Gastroesophageal sphincter (tissue), 4 donors: ENCODE measurements at regions not wholly inside any gene's neighbourhood (a gene's known extent, or its start where the extent isn't known, plus 50 kb on each side); places are given as distances from the start of the nearest gene placed in this dataset.

ENCODE experiments used
- ATAC-seq: fragments of 150-250 bp; one replicate; pipeline ENCODE4 v1.9.1; 2016; ENCODE audit warnings: mild to moderate bottlenecking, moderate library complexity
- H3K27ac ChIP-seq, 4 donors: fragments of 200-600 bp; sonication (generic) in 3 of 4; 1 replicate in 3 of 4; 2 replicates in 1 of 4; pipeline ENCODE4 v1.5.1; 2016 to 2019
- H3K27me3 ChIP-seq: fragments of 200-600 bp; sonication (generic); one replicate; pipeline ENCODE4 v1.5.1; 2019
- H3K36me3 ChIP-seq, 2 donors: fragments of 200-600 bp; sonication (generic); one replicate each; pipeline ENCODE4 v1.5.1; 2019; ENCODE audit warnings: control low read depth in 1 of 2
- H3K4me1 ChIP-seq, 3 donors: fragments of 200-600 bp; sonication (generic); 1 replicate in 2 of 3; 2 replicates in 1 of 3; pipeline ENCODE4 v1.5.1; 2016 to 2019; ENCODE audit warnings: control low read depth in 2 of 3
- H3K4me3 ChIP-seq, 2 donors: fragments of 200-600 bp; sonication (generic); one replicate each; pipeline ENCODE4 v1.5.1; 2019; ENCODE audit warnings: mild to moderate bottlenecking in 1 of 2, moderate library complexity in 1 of 2
- H3K9me3 ChIP-seq, 3 donors: fragments of 200-600 bp; sonication (generic); one replicate each; pipeline ENCODE4 v1.5.1; 2017 to 2019; ENCODE audit warnings: control low read depth in 2 of 3
- EP300 ChIP-seq: sonication (generic); formaldehyde crosslinking; IDR thresholded peaks from one replicate; pipeline ENCODE4 v1.6.1; 2017; ENCODE audit warnings: antibody characterized with exemption, mild to moderate bottlenecking
- POLR2A ChIP-seq, 2 donors: fragments of 450-650 bp; IDR thresholded peaks; one replicate each; pipeline ENCODE4 v1.6.1; 2017; ENCODE audit warnings: antibody characterized with exemption in 2 of 2, mild to moderate bottlenecking in 2 of 2, moderate library complexity in 1 of 2
- POLR2AphosphoS5 ChIP-seq: sonication (generic); formaldehyde crosslinking; IDR thresholded peaks from one replicate; pipeline ENCODE4 v1.6.1; 2017; ENCODE audit warnings: antibody characterized with exemption
- WGBS, 2 donors: methylation state at CpG; one replicate each; pipeline ENCODE4 v1.1.5; 2018; ENCODE audit warnings: low coverage in 1 of 2; 5-methylcytosine and 5-hydroxymethylcytosine counted together
- TF ChIP-seq, protein P1 (sequence below), 4 experiments: fragments of 200-600 bp in 2 of 4; fragments of 450-650 bp in 2 of 4; sonication (generic) in 1 of 4; IDR thresholded peaks; one replicate each; pipeline ENCODE4 v1.5.1; 2017 to 2019; ENCODE audit warnings: antibody characterized with exemption in 4 of 4, mild to moderate bottlenecking in 2 of 4, moderate library complexity in 2 of 4

DNA sequence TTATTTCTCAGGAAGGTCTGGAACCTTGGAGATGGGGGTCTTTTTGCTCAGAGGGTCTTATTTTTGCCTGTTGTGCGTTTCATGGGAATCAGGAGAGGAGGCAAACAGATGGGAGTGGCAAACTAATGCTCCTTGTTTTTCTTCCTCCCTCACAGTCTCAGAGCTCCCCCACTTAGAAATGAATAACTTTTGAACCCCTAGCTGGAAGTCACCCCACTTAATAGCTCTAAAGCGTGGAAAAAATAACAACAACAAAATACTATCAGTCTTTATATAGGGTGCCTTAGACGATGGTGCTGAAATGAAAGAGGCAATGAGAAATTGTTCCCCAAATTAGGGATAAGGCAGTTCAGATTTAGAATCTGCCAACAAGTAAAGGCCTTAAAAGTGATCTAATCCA is 76.8 kb upstream of the BDNF start:
- H3K4me1 ChIP-seq = no peaks in the 10 kb centered on the region
- TF ChIP-seq, protein P1, sequence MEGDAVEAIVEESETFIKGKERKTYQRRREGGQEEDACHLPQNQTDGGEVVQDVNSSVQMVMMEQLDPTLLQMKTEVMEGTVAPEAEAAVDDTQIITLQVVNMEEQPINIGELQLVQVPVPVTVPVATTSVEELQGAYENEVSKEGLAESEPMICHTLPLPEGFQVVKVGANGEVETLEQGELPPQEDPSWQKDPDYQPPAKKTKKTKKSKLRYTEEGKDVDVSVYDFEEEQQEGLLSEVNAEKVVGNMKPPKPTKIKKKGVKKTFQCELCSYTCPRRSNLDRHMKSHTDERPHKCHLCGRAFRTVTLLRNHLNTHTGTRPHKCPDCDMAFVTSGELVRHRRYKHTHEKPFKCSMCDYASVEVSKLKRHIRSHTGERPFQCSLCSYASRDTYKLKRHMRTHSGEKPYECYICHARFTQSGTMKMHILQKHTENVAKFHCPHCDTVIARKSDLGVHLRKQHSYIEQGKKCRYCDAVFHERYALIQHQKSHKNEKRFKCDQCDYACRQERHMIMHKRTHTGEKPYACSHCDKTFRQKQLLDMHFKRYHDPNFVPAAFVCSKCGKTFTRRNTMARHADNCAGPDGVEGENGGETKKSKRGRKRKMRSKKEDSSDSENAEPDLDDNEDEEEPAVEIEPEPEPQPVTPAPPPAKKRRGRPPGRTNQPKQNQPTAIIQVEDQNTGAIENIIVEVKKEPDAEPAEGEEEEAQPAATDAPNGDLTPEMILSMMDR (IDR thresholded peaks at IDR 0.05) = no peak
- TF ChIP-seq EP300 = no peak
- no peak for TF ChIP-seq POLR2A (IDR thresholded peaks at IDR 0.05)
- no peak for TF ChIP-seq POLR2AphosphoS5
- no peak overlapping the region for H3K27ac ChIP-seq
- no peaks in the 10 kb centered on the region for H3K9me3 ChIP-seq
- H3K36me3 ChIP-seq = no peaks in the 10 kb centered on the region
- no peak for ATAC-seq
- no peak overlapping the region for H3K4me3 ChIP-seq
- H3K27me3 ChIP-seq = no peaks in the 10 kb centered on the region
- 64 to 75% methylated on average over 1 to 3 of the region's 3 CpGs for WGBS, 2 donors

DNA sequence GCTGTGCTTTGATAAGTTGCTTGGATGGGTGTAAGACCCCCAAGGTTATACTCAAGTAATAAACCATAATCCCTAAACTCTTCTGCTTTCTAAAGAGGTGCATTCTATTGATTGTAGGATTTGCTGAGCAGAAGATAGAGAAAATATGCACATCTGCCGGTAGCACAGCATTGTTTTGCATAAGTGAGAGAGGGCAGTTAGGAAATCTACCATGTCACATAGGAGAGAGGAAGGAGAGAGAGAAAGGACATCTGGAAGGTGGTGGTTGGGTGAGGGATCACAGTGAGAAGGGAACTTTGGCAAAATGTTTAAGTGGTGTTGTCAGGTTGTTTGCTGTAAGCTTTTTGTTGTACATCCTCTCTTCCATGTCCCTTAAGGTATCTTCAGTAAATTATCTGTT is 73.6 kb upstream of the BDNF start:
- 29 to 44% methylated on average over 1 of the region's 1 CpG for WGBS, 2 donors
- no peak overlapping the region for H3K27ac ChIP-seq
- H3K4me1 ChIP-seq = no peaks in the 10 kb centered on the region
- ATAC-seq = no peak
- no peaks in the 10 kb centered on the region for H3K36me3 ChIP-seq
- TF ChIP-seq POLR2AphosphoS5 (no peak), POLR2A (IDR thresholded peaks at IDR 0.05) (no peak), EP300 (no peak)
- TF ChIP-seq, protein P1 (IDR thresholded peaks at IDR 0.05) = no peak
- H3K9me3 ChIP-seq = no peaks in the 10 kb centered on the region
- peaks cover 5% of the 10 kb centered on the region for H3K27me3 ChIP-seq
- no peak overlapping the region for H3K4me3 ChIP-seq

DNA sequence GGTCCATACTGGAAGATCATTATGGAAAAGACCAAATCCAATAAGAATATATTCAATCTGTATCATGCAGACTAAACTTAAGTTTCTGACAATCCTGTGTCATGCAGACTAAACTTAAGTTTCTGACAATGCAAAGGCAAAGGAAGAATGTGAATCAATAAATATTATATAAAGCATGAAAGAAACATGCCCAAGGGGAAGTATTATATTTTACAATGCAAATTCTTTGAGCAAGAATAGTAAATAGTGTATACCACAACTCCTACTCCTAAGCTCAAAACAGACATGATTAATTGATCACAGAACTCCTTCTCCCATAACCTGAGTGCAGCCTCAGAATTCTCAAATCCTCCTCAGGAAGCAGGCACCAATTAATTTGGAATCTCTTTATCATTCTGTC is 71.3 kb upstream of the BDNF start:
- no peak for ATAC-seq
- Histone ChIP-seq H3K4me1 (no peaks in the 10 kb centered on the region), H3K36me3 (no peaks in the 10 kb centered on the region), H3K27me3 (peaks cover 5% of the 10 kb centered on the region), H3K27ac (no peak overlapping the region), H3K9me3 (no peaks in the 10 kb centered on the region), H3K4me3 (no peak overlapping the region)
- TF ChIP-seq POLR2A (IDR thresholded peaks at IDR 0.05) = no peak
- TF ChIP-seq POLR2AphosphoS5 = no peak
- TF ChIP-seq, protein P1 (IDR thresholded peaks at IDR 0.05) = no peak
- no peak for TF ChIP-seq EP300

DNA sequence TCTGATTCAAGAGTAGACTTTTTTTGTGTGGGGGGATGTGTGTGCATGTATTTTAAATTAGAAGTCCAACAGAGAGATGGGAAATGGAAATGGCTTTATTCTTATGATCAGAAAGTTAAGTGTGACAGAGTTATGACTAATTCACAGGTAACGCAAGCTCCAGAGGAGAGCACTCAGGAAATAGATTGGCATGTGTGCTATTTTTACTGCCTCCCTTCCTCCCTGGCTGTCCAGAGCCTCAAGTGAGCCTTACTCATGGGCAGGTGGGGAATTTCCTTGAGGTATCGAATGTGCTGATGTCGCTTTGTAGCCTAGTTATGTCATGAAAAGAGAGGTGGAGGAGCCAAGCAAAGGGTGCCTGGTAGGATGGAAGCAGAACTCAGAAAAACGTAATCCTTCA is 70.3 kb upstream of the BDNF start:
- Histone ChIP-seq H3K4me1 (no peaks in the 10 kb centered on the region), H3K27ac (no peak overlapping the region), H3K9me3 (no peaks in the 10 kb centered on the region), H3K27me3 (peaks cover 5% of the 10 kb centered on the region), H3K36me3 (no peaks in the 10 kb centered on the region), H3K4me3 (no peak overlapping the region)
- no peak for TF ChIP-seq POLR2A (IDR thresholded peaks at IDR 0.05)
- no peak for ATAC-seq
- 74 to 83% methylated on average over 3 to 4 of the region's 4 CpGs for WGBS, 2 donors

DNA sequence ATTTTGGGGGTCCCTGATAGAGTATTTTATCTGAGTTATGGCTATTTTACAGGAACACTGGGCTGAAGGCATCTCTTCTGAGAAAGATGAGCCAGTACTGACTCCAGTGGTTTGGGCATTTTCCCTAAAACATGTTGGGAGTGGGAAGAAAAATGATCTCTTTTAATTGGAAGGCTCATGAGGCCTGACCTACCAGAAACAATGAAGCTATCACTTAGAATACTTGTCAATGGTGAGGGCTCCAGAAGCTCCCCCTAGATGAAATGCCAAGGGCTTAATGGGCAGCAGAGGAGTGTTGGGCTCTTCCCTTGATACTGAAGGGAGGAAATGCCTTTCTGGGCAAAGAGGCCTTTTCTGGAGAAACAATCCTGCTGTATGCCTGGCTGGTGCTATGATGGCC is 63.5 kb upstream of the BDNF start:
- ATAC-seq = no peak
- Histone ChIP-seq H3K27ac (no peak overlapping the region), H3K4me1 (no peaks in the 10 kb centered on the region), H3K27me3 (no peaks in the 10 kb centered on the region), H3K36me3 (no peaks in the 10 kb centered on the region), H3K4me3 (no peak overlapping the region), H3K9me3 (no peaks in the 10 kb centered on the region)
- TF ChIP-seq, protein P1 (IDR thresholded peaks at IDR 0.05) = no peak
- no peak for TF ChIP-seq POLR2A (IDR thresholded peaks at IDR 0.05)

DNA sequence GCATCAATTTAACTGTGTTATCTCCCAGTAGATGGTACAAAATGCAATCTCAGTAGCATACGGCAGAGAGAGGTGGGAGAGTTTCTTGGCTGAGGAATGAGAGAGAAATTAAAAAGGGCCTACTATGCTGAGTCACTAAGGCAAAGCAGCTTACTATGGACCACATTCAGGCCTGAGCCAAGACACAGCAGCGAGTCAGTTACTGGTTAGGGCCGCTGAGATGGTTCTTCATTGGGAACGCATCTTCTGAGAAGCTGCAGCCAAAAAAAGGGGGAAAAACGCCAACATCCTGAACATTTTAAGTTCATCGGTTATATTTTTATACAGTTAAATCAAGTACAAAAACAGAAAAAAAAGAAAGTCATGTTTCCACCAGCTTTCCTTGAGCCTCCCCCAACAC is 61.1 kb upstream of the BDNF start:
- no peaks in the 10 kb centered on the region for H3K36me3 ChIP-seq
- no peaks in the 10 kb centered on the region for H3K4me1 ChIP-seq
- no peak for TF ChIP-seq POLR2AphosphoS5
- TF ChIP-seq, protein P1 (IDR thresholded peaks at IDR 0.05) = no peak
- no peak for TF ChIP-seq EP300
- no peak for TF ChIP-seq POLR2A (IDR thresholded peaks at IDR 0.05)
- ATAC-seq = no peak
- no peaks in the 10 kb centered on the region for H3K9me3 ChIP-seq
- H3K27ac ChIP-seq = no peak overlapping the region
- no peaks in the 10 kb centered on the region for H3K27me3 ChIP-seq
- no peak overlapping the region for H3K4me3 ChIP-seq
- WGBS, 2 donors = 77 to 85% methylated on average over 6 of the region's 6 CpGs
